ENCODE measurements at regions not wholly inside any gene's neighbourhood (a gene's known extent, or its start where the extent isn't known, plus 50 kb on each side); places are given as distances from the start of the nearest gene placed in this dataset.
"Not testable (repeated sequence)": the region's sequence is repeated elsewhere in the genome, so short reads cannot be mapped to it uniquely, and the experiment has no call there.

DNA sequence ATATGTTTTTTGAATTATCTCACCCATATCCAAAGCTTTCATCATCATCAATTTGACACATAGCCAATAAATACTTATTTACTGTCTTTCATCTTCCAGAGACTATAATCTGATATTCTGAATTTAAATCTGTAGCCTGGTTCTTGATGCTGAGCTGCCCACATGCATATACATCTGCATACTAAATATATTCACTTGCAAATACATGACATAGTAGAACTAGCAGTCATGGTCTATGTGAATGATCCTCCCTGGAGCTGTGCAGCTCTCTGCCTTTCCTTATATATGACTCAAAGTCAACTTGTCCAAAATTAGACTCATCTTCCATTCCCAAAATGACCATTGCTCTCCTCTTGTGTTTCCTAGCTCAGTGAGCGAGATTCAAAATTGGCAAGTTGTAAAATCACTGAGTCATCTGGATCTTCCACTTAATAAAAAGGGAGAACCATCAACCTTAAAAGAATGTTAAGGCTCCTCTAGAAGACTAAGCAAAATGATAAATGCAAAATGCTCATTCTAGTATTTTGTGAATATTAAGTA lies 448.2 kb downstream of the PPARGC1A start:
- FAIRE-seq: no peak

DNA sequence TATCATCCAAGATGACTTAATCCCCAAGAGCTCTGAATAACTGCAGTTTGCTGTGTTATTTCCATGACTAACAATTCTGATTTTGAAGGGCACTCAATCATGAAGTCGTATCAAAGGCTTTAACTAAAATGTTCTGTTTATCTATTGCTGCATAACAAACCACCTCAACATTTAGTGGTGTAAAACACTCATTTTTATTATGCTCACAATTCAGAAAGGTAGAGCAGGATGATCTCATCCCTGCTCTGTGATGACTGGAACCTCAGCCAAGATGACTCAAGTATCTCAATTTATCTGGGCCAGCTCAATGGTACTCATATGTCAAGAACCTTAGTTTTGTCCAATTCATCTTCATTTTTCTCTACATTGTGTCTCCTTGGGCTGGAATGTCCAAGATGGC lies 451.1 kb downstream of the PPARGC1A start:
- no peak for FAIRE-seq
- 63 to 68% (median 68%) methylated on average over 1 of the region's 1 CpG for WGBS, 3 donors
- no peaks in the 10 kb centered on the region for H3K36me3 ChIP-seq (ENCODE audit: control insufficient read depth in 3 of 3, insufficient read depth in 2 of 3, low read depth in 1 of 3, low read length in 3 of 3)
- H3K4me1 ChIP-seq (ENCODE audit: control insufficient read depth in 3 of 3, insufficient read depth in 2 of 3, low read depth in 1 of 3, low read length in 2 of 3): no peaks in the 10 kb centered on the region
- no peaks in the 10 kb centered on the region for H3K9me3 ChIP-seq (ENCODE audit: control insufficient read depth in 2 of 2, insufficient read depth in 1 of 2, low read depth in 1 of 2, low read length in 1 of 2)
- H3K4me3 ChIP-seq (ENCODE audit: low read depth in 1 of 3, low read length in 3 of 3): no peak overlapping the region
- DNase-seq: no peak
- H3K27ac ChIP-seq (ENCODE audit: low read depth in 1 of 3, low read length in 2 of 3): no peak overlapping the region
- H3K27me3 ChIP-seq (ENCODE audit: control insufficient read depth in 3 of 3, insufficient read depth in 3 of 3, low read length in 3 of 3): no peaks in the 10 kb centered on the region

More for the DNA sequence above, 448.2 kb downstream of the PPARGC1A start:
- 82 to 85% (median 85%) methylated on average over 1 of the region's 1 CpG for WGBS, 3 donors
- H3K4me1 ChIP-seq (ENCODE audit: control insufficient read depth in 3 of 3, insufficient read depth in 2 of 3, low read depth in 1 of 3, low read length in 2 of 3): no peaks in the 10 kb centered on the region
- H3K27ac ChIP-seq (ENCODE audit: low read depth in 1 of 3, low read length in 2 of 3): no peak overlapping the region
- no peaks in the 10 kb centered on the region for H3K36me3 ChIP-seq (ENCODE audit: control insufficient read depth in 3 of 3, insufficient read depth in 2 of 3, low read depth in 1 of 3, low read length in 3 of 3)
- no peak for DNase-seq
- H3K4me3 ChIP-seq (ENCODE audit: low read depth in 1 of 3, low read length in 3 of 3): no peak overlapping the region
- no peaks in the 10 kb centered on the region for H3K9me3 ChIP-seq (ENCODE audit: control insufficient read depth in 2 of 2, insufficient read depth in 1 of 2, low read depth in 1 of 2, low read length in 1 of 2)
- H3K27me3 ChIP-seq (ENCODE audit: control insufficient read depth in 3 of 3, insufficient read depth in 3 of 3, low read length in 3 of 3): no peaks in the 10 kb centered on the region

DNA sequence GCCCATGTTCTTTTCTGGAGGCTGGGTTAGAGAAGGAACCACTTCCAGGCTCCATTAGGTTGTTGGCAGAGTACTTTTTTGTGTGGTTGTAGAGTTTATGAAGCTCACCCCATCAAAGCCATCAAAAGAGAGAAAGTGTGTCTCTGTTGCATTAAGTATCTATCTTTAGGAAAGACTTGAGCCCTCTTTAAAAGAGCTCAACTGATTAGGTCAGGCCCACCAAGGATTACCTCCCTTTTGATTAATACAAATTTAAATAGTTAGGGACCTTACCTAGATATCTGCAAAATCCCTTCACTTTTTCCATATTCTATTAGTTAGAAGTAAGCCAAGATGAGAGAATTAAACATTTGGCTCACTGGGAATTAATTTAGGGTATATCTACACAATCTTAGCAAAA lies 460.4 kb downstream of the PPARGC1A start:
- DNase-seq (no peak), FAIRE-seq (no peak)
- no peak overlapping the region for H3K27ac ChIP-seq (ENCODE audit: low read depth in 1 of 3, low read length in 2 of 3)
- no peaks in the 10 kb centered on the region for H3K27me3 ChIP-seq (ENCODE audit: control insufficient read depth in 3 of 3, insufficient read depth in 3 of 3, low read length in 3 of 3)
- no peak overlapping the region for H3K4me3 ChIP-seq (ENCODE audit: low read depth in 1 of 3, low read length in 3 of 3)
- no peaks in the 10 kb centered on the region for H3K36me3 ChIP-seq (ENCODE audit: control insufficient read depth in 3 of 3, insufficient read depth in 2 of 3, low read depth in 1 of 3, low read length in 3 of 3)
- H3K9me3 ChIP-seq (ENCODE audit: control insufficient read depth in 2 of 2, insufficient read depth in 1 of 2, low read depth in 1 of 2, low read length in 1 of 2): no peaks in the 10 kb centered on the region
- no peaks in the 10 kb centered on the region for H3K4me1 ChIP-seq (ENCODE audit: control insufficient read depth in 3 of 3, insufficient read depth in 2 of 3, low read depth in 1 of 3, low read length in 2 of 3)

DNA sequence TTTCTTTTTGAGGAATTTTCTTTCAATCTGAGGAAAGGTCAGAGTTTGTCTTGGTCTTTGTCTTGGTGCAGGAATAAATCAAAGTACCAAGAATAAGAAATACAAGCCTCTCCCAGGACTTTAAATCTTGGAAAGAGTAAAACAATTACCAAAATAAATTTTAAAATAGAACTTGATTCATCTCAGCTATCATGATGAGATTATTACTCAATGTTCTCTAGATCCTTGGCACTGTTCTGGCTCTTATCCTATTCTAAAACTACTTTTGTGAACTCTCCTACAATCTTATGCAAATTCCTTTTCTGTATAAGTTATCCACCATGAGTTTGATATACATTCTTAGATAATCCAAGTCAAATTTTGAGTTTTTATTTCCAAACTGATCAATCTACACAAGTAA lies 464.3 kb downstream of the PPARGC1A start:
- Histone ChIP-seq H3K36me3 (ENCODE audit: control insufficient read depth in 3 of 3, insufficient read depth in 2 of 3, low read depth in 1 of 3, low read length in 3 of 3) (no peaks in the 10 kb centered on the region), H3K9me3 (ENCODE audit: control insufficient read depth in 2 of 2, insufficient read depth in 1 of 2, low read depth in 1 of 2, low read length in 1 of 2) (no peaks in the 10 kb centered on the region), H3K4me3 (ENCODE audit: low read depth in 1 of 3, low read length in 3 of 3) (no peak overlapping the region), H3K27ac (ENCODE audit: low read depth in 1 of 3, low read length in 2 of 3) (no peak overlapping the region), H3K4me1 (ENCODE audit: control insufficient read depth in 3 of 3, insufficient read depth in 2 of 3, low read depth in 1 of 3, low read length in 2 of 3) (no peaks in the 10 kb centered on the region), H3K27me3 (ENCODE audit: control insufficient read depth in 3 of 3, insufficient read depth in 3 of 3, low read length in 3 of 3) (no peaks in the 10 kb centered on the region)
- DNase-seq (no peak), FAIRE-seq (no peak)

DNA sequence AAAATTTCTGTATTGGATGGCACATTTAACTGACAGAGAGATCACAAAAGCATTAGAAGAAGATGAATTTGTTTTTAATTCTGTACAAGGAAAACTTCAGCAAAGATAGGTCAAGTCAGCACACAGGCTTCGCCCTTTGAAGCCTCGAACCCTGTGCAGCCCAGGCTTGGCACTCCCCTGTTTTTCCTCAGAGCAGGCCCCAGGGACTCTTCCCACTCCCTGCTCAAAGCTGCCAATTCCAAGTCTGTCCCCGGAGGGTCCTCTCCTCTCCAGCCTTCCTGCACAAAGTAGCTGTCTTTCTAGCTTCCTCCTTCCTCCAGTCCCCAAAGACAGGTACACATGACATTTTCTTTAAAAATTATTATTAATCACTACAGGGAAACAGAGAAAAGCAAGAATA lies 466.3 kb downstream of the PPARGC1A start:
- H3K36me3 ChIP-seq (ENCODE audit: control insufficient read depth in 3 of 3, insufficient read depth in 2 of 3, low read depth in 1 of 3, low read length in 3 of 3): no peaks in the 10 kb centered on the region
- H3K4me3 ChIP-seq (ENCODE audit: low read depth in 1 of 3, low read length in 3 of 3): no peak overlapping the region
- DNase-seq (no peak), FAIRE-seq (no peak)
- 65 to 66% (median 65%) methylated on average over 3 of the region's 3 CpGs for WGBS, 3 donors
- H3K4me1 ChIP-seq (ENCODE audit: control insufficient read depth in 3 of 3, insufficient read depth in 2 of 3, low read depth in 1 of 3, low read length in 2 of 3): no peaks in the 10 kb centered on the region
- no peaks in the 10 kb centered on the region for H3K27me3 ChIP-seq (ENCODE audit: control insufficient read depth in 3 of 3, insufficient read depth in 3 of 3, low read length in 3 of 3)
- no peak overlapping the region for H3K27ac ChIP-seq (ENCODE audit: low read depth in 1 of 3, low read length in 2 of 3)
- H3K9me3 ChIP-seq (ENCODE audit: control insufficient read depth in 2 of 2, insufficient read depth in 1 of 2, low read depth in 1 of 2, low read length in 1 of 2): no peaks in the 10 kb centered on the region

DNA sequence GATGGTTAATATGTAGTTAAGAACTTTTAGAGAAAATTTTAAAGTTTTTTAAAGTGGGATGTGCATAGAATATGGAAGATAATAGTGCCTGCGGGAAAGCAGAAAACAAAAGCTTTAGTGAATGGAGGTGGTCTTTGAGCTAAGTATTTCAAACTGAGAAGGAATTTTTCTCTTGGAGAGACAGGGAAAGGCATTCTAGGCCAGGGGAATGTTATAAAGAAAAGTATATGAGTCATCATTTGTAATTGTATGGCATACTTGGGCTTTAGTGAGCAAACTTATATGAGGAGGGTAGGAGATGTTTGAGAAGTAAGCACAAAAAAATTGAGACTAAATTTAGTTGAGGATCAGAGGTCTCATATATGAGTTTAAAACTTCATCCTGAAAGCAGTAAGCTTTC lies 467.0 kb downstream of the PPARGC1A start:
- Histone ChIP-seq H3K4me3 (ENCODE audit: low read depth in 1 of 3, low read length in 3 of 3) (no peak overlapping the region), H3K27ac (ENCODE audit: low read depth in 1 of 3, low read length in 2 of 3) (no peak overlapping the region), H3K36me3 (ENCODE audit: control insufficient read depth in 3 of 3, insufficient read depth in 2 of 3, low read depth in 1 of 3, low read length in 3 of 3) (no peaks in the 10 kb centered on the region), H3K4me1 (ENCODE audit: control insufficient read depth in 3 of 3, insufficient read depth in 2 of 3, low read depth in 1 of 3, low read length in 2 of 3) (no peaks in the 10 kb centered on the region), H3K27me3 (ENCODE audit: control insufficient read depth in 3 of 3, insufficient read depth in 3 of 3, low read length in 3 of 3) (no peaks in the 10 kb centered on the region), H3K9me3 (ENCODE audit: control insufficient read depth in 2 of 2, insufficient read depth in 1 of 2, low read depth in 1 of 2, low read length in 1 of 2) (no peaks in the 10 kb centered on the region)
- no peak for FAIRE-seq
- 81 to 91% (median 83%) methylated on average over 1 of the region's 1 CpG for WGBS, 3 donors
- no peak for DNase-seq

DNA sequence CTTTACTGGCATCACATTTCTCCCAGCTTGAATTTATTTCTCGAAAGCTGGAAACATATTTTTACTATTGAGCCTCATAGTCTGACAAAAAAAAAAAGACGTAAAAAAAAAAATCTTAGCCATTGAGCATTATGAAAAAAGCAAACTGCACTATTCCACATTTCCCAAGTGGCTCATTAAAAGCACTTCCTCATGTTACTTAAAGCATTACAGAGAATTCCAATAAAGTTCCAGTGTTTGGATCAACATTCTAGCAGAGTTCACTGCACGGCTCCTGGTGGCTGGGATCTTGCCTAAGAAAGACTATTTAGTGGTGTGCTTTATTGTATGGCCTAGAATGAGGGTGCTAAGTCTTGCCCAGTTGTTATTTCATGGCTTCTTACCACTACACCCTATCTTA lies 476.2 kb downstream of the PPARGC1A start:
- 75 to 81% (median 81%) methylated on average over 3 of the region's 3 CpGs for WGBS, 3 donors
- H3K27me3 ChIP-seq (ENCODE audit: control insufficient read depth in 3 of 3, insufficient read depth in 3 of 3, low read length in 3 of 3): no peaks in the 10 kb centered on the region
- DNase-seq (no peak), FAIRE-seq (no peak)
- H3K27ac ChIP-seq (ENCODE audit: low read depth in 1 of 3, low read length in 2 of 3): no peak overlapping the region
- H3K4me1 ChIP-seq (ENCODE audit: control insufficient read depth in 3 of 3, insufficient read depth in 2 of 3, low read depth in 1 of 3, low read length in 2 of 3): no peaks in the 10 kb centered on the region
- no peaks in the 10 kb centered on the region for H3K36me3 ChIP-seq (ENCODE audit: control insufficient read depth in 3 of 3, insufficient read depth in 2 of 3, low read depth in 1 of 3, low read length in 3 of 3)
- no peak overlapping the region for H3K4me3 ChIP-seq (ENCODE audit: low read depth in 1 of 3, low read length in 3 of 3)
- H3K9me3 ChIP-seq (ENCODE audit: control insufficient read depth in 2 of 2, insufficient read depth in 1 of 2, low read depth in 1 of 2, low read length in 1 of 2): no peaks in the 10 kb centered on the region

DNA sequence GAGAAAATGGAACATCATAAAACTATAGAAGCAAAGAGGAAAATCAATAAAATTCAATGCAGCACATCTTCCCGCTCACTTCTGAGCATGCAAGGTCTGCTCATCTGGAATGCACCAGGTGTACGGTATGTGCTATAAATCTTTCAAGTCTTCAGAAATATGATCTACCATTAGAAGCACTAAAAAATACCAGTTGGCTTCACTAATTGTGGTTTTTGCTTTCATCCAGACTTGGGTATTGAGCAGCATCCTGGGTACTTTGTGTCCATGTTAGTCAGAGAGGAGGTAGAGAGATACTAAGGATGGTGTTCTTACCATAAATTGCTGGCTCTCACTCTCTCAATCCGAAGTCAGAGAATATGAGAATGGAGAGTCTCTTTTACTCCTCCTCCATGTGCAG lies 477.1 kb downstream of the PPARGC1A start:
- no peaks in the 10 kb centered on the region for H3K9me3 ChIP-seq (ENCODE audit: control insufficient read depth in 2 of 2, insufficient read depth in 1 of 2, low read depth in 1 of 2, low read length in 1 of 2)
- no peaks in the 10 kb centered on the region for H3K4me1 ChIP-seq (ENCODE audit: control insufficient read depth in 3 of 3, insufficient read depth in 2 of 3, low read depth in 1 of 3, low read length in 2 of 3)
- DNase-seq (no peak), FAIRE-seq (no peak)
- no peaks in the 10 kb centered on the region for H3K36me3 ChIP-seq (ENCODE audit: control insufficient read depth in 3 of 3, insufficient read depth in 2 of 3, low read depth in 1 of 3, low read length in 3 of 3)
- no peak overlapping the region for H3K27ac ChIP-seq (ENCODE audit: low read depth in 1 of 3, low read length in 2 of 3)
- 59 to 78% (median 62%) methylated on average over 3 of the region's 3 CpGs for WGBS, 3 donors
- no peaks in the 10 kb centered on the region for H3K27me3 ChIP-seq (ENCODE audit: control insufficient read depth in 3 of 3, insufficient read depth in 3 of 3, low read length in 3 of 3)
- H3K4me3 ChIP-seq (ENCODE audit: low read depth in 1 of 3, low read length in 3 of 3): no peak overlapping the region

DNA sequence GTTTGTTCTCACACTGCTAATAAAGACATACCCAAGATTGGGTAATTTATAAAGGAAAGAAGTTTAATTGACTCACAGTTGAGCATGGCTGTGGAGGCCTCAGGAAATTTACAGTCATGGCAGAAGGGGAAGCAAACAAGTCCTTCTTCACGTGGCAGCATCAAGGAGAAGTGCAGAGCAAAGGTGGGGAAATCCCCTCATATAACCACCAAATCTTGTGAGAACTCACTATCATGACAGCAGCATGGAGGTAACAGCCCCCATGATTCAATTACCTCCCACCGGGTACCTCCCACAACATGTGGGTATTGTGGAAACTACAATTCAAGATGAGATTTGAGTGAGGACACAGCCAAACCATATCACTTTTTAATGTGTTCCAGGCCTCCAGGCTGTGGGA lies 480.9 kb downstream of the PPARGC1A start:
- DNase-seq; H3K27ac ChIP-seq (ENCODE audit: low read depth in 1 of 3, low read length in 2 of 3); H3K27me3 ChIP-seq (ENCODE audit: control insufficient read depth in 3 of 3, insufficient read depth in 3 of 3, low read length in 3 of 3); H3K36me3 ChIP-seq (ENCODE audit: control insufficient read depth in 3 of 3, insufficient read depth in 2 of 3, low read depth in 1 of 3, low read length in 3 of 3); H3K4me1 ChIP-seq (ENCODE audit: control insufficient read depth in 3 of 3, insufficient read depth in 2 of 3, low read depth in 1 of 3, low read length in 2 of 3); FAIRE-seq; H3K4me3 ChIP-seq (ENCODE audit: low read depth in 1 of 3, low read length in 3 of 3); H3K9me3 ChIP-seq (ENCODE audit: control insufficient read depth in 2 of 2, insufficient read depth in 1 of 2, low read depth in 1 of 2, low read length in 1 of 2): not testable (repeated sequence)
- 67 to 87% (median 72%) methylated on average over 2 of the region's 2 CpGs for WGBS, 3 donors

Data from small intestine (tissue), 7 donors.